Activated CD4-positive, alpha-beta T cell treated with anti-CD3 and anti-CD28 coated beads, Interleukin-2, amount 50 U/mL, for 24 hours (primary cell): ENCODE measurements at regions not wholly inside any gene's neighbourhood (a gene's known extent, or its start where the extent isn't known, plus 50 kb on each side); places are given as distances from the start of the nearest gene placed in this dataset.

Experiments
- DNase-seq, 2 donors: peaks; one replicate each; pipeline ENCODE4 v3.0.0-alpha.2; 2020; ENCODE audit warnings: low read depth in 1 of 2, low spot score in 1 of 2

- DNase-seq, result no peak
Observed at GRCh38 chr3:43783987-43784639, 93.4 kb downstream of the ABHD5 start.

- DNase-seq, result no peak
Observed at GRCh38 chr3:43784640-43785011, 93.9 kb downstream of the ABHD5 start.

- no peak for DNase-seq
Observed at GRCh38 chr3:43785551-43785950, 94.8 kb downstream of the ABHD5 start.

- DNase-seq, result no peak
Observed at GRCh38 chr3:43786102-43786501, 95.4 kb downstream of the ABHD5 start.

- DNase-seq, result no peak
Observed at GRCh38 chr3:43786526-43787305, 96.0 kb downstream of the ABHD5 start.

GRCh38 chr3:43787330-43787729 is 96.6 kb downstream of the ABHD5 start:
- no peak for DNase-seq

- DNase-seq, result no peak
Observed at GRCh38 chr3:43789028-43789427, 98.3 kb downstream of the ABHD5 start.

GRCh38 chr3:43790060-43790459 is 99.3 kb downstream of the ABHD5 start:
- no peak for DNase-seq

GRCh38 chr3:43790476-43790875 is 99.7 kb downstream of the ABHD5 start:
- DNase-seq, result no peak

GRCh38 chr3:43791246-43791645 is 100.5 kb downstream of the ABHD5 start:
- DNase-seq, result no peak

GRCh38 chr3:43792904-43793303 is 102.2 kb downstream of the ABHD5 start:
- DNase-seq, result no peak

- no peak for DNase-seq
Observed at GRCh38 chr3:43793648-43794372, 103.1 kb downstream of the ABHD5 start.

GRCh38 chr3:43794776-43795175 is 104.0 kb downstream of the ABHD5 start:
- no peak for DNase-seq

- no peak for DNase-seq
Observed at GRCh38 chr3:43795491-43795890, 104.8 kb downstream of the ABHD5 start.

GRCh38 chr3:43796041-43796596 is 105.4 kb downstream of the ABHD5 start:
- DNase-seq, result no peak

- no peak for DNase-seq
Observed at GRCh38 chr3:43797794-43798193, 107.1 kb downstream of the ABHD5 start.

- DNase-seq, result no peak
Observed at GRCh38 chr3:43810797-43811196, 120.1 kb downstream of the ABHD5 start.

GRCh38 chr3:43814461-43814860 is 123.7 kb downstream of the ABHD5 start:
- no peak for DNase-seq

- DNase-seq, result no peak
Observed at GRCh38 chr3:43816372-43816771, 125.6 kb downstream of the ABHD5 start.

- no peak for DNase-seq
Observed at GRCh38 chr3:43817064-43817463, 126.3 kb downstream of the ABHD5 start.

GRCh38 chr3:43817825-43818224 is 127.1 kb downstream of the ABHD5 start:
- DNase-seq, result no peak

- DNase-seq, result no peak
Observed at GRCh38 chr3:43818229-43818628, 127.5 kb downstream of the ABHD5 start.
